Left lung (tissue), 4 donors: ENCODE measurements at regions not wholly inside any gene's neighbourhood (a gene's known extent, or its start where the extent isn't known, plus 50 kb on each side); places are given as distances from the start of the nearest gene placed in this dataset.
A peak's percentile ranks its signal among the peaks of the same experiment; 100 is the strongest.

ENCODE experiments used
- ATAC-seq: fragments of 200-7000 bp; cut with Tn5 transposase; one replicate; pipeline ENCODE4 v1.9.1; 2020; ENCODE audit warnings: moderate library complexity
- DNase-seq, 4 donors: peaks; one replicate each; pipeline ENCODE4 v3.0.0-alpha.2; 2013 to 2020
- H3K27ac ChIP-seq, 2 donors: fragments of 200-600 bp; sonication (generic) in 1 of 2; one replicate each; pipeline versions ENCODE4 v1.5.0 to v1.8.0; 2020 to 2021
- H3K27me3 ChIP-seq, 2 donors: fragments of 200-600 bp; sonication (generic) in 1 of 2; one replicate each; pipeline versions ENCODE4 v1.5.0 to v1.8.0; 2020 to 2021
- H3K36me3 ChIP-seq, 2 donors: fragments of 200-600 bp; sonication (generic) in 1 of 2; one replicate each; pipeline versions ENCODE4 v1.5.0 to v1.8.0; 2020 to 2021
- H3K4me1 ChIP-seq, 2 donors: fragments of 200-600 bp; one replicate each; pipeline ENCODE4 v1.8.0; 2021
- H3K4me3 ChIP-seq, 2 donors: fragments of 200-600 bp; sonication (generic) in 1 of 2; one replicate each; pipeline versions ENCODE4 v1.5.0 to v1.8.0; 2020 to 2021; ENCODE audit warnings: mild to moderate bottlenecking in 1 of 2
- H3K9me3 ChIP-seq, 2 donors: fragments of 200-600 bp; sonication (generic) in 1 of 2; one replicate each; pipeline versions ENCODE4 v1.5.0 to v1.8.0; 2020 to 2021
- intact Hi-C, 2 donors: fragments of 100-400 bp; cut with DNase I; formaldehyde crosslinking; loops; one replicate each; pipeline versions ENCODE4 v1.11.2 to v1.14.2; 2022
- TF ChIP-seq, protein P1 (sequence below), 2 donors: fragments of 200-600 bp; sonication (generic) in 1 of 2; IDR thresholded peaks; one replicate each; pipeline versions ENCODE4 v1.5.0 to v1.8.0; 2021; ENCODE audit warnings: antibody characterized with exemption in 2 of 2
- donor health status: DM: no; HTN: yes; CAD: no.
- donor health status: DM: no; HTN: no; CAD: no.

DNA sequence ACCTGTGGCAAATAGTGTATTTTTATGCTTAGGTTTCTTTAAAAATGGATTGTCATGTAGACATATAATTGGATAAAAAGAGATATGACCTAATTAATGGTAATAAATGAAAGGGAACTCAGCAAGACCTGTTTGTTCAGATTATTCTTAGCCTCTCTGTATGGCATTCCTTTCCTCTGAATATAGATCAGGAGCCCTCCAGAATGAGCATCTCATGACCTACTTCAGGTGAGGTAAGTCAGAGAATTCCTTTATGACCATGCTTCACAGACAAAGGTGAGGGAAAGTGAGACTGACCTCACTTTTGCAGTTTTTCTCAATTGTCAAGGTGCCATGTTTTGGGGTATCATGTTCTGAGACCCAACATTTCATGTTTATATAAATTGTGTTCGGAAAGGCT is 1744.3 kb upstream of the PIK3C3 start:
- H3K27ac ChIP-seq = no peak overlapping the region
- H3K9me3 ChIP-seq = no peaks in the 10 kb centered on the region
- H3K4me1 ChIP-seq = peaks cover 0 to 6% of the 10 kb centered on the region in 2 donors
- DNase-seq = no peak
- no peaks in the 10 kb centered on the region for H3K27me3 ChIP-seq
- H3K4me3 ChIP-seq = no peak overlapping the region
- ATAC-seq = no peak
- no peaks in the 10 kb centered on the region for H3K36me3 ChIP-seq
- TF ChIP-seq, protein P1, sequence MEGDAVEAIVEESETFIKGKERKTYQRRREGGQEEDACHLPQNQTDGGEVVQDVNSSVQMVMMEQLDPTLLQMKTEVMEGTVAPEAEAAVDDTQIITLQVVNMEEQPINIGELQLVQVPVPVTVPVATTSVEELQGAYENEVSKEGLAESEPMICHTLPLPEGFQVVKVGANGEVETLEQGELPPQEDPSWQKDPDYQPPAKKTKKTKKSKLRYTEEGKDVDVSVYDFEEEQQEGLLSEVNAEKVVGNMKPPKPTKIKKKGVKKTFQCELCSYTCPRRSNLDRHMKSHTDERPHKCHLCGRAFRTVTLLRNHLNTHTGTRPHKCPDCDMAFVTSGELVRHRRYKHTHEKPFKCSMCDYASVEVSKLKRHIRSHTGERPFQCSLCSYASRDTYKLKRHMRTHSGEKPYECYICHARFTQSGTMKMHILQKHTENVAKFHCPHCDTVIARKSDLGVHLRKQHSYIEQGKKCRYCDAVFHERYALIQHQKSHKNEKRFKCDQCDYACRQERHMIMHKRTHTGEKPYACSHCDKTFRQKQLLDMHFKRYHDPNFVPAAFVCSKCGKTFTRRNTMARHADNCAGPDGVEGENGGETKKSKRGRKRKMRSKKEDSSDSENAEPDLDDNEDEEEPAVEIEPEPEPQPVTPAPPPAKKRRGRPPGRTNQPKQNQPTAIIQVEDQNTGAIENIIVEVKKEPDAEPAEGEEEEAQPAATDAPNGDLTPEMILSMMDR (IDR thresholded peaks at IDR 0.05) = no peak
- intact Hi-C loops = no loop called here

DNA sequence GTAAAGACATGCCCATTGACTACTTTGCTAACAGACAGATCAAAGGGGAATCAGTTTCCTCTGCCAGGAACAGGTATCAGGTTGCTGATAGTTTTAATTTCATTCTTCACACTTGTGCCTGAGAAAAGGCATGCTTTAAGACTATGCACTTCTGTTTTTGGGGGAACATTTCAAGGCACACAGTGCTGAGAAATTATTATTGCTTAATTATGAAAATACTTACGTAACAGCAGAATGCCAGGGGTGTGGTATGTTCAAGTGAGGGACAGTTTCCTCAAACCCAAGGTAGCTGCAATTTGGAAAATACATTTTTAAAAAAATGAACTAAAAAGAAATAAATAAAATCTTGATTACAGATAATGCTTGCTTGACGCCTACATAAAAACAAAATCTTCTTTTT is 1746.1 kb upstream of the PIK3C3 start:
- Histone ChIP-seq H3K4me3 (no peak overlapping the region), H3K36me3 (no peaks in the 10 kb centered on the region), H3K9me3 (no peaks in the 10 kb centered on the region), H3K27me3 (no peaks in the 10 kb centered on the region), H3K4me1 (peaks cover 0 to 6% of the 10 kb centered on the region in 2 donors), H3K27ac (no peak overlapping the region)
- intact Hi-C loops = no loop called here
- no peak for DNase-seq
- TF ChIP-seq, protein P1 (IDR thresholded peaks at IDR 0.05) = no peak
- ATAC-seq = peak; percentile 61

DNA sequence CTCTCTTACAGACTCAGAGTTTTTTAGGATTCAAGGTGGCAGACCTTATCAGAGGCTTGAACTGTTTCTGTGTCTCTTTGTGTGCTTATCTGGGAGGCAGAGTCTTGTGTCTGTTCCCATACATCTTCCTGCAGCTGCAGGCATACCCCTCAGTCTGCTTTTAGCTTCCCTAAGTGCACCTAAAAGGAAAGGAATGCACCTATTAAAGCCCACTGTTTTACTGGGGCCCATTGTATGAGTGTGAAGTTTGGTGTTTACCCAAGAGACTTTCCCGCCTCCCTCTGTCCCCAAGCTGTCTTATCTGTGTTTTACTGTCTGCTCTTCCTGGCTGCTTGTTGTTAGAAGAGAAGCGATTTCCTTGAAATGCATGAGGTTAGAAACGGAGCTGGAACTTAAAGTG is 1757.3 kb upstream of the PIK3C3 start:
- H3K4me1 ChIP-seq = no peaks in the 10 kb centered on the region
- no peak overlapping the region for H3K27ac ChIP-seq
- TF ChIP-seq, protein P1 (IDR thresholded peaks at IDR 0.05) = no peak
- peaks cover 0 to 9% of the 10 kb centered on the region in 2 donors for H3K9me3 ChIP-seq
- DNase-seq (no peak), ATAC-seq (no peak)
- no peaks in the 10 kb centered on the region for H3K27me3 ChIP-seq
- intact Hi-C loops = no loop called here
- no peak overlapping the region for H3K4me3 ChIP-seq
- no peaks in the 10 kb centered on the region for H3K36me3 ChIP-seq

DNA sequence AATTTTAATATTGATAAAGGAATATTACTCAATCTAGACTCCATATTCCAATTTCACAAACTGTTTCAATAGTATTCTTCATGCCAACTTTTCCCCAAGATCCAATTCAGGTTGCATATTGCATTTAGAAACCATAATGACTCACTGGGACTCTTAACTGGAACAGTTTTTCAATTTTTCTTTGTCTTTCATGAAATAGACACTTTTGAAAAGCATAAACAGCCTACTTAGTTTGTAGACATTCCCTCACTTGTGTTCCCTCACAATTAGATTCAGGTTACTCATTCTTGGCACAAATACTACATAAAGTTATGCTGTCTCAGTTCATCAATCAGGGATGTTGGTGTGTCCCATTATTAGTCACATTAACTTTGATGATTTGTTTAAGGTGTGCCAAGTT is 1768.4 kb upstream of the PIK3C3 start:
- Histone ChIP-seq H3K36me3 (no peaks in the 10 kb centered on the region), H3K9me3 (peaks cover 0 to 11% of the 10 kb centered on the region in 2 donors), H3K27me3 (no peaks in the 10 kb centered on the region), H3K4me1 (no peaks in the 10 kb centered on the region), H3K4me3 (no peak overlapping the region), H3K27ac (no peak overlapping the region)
- intact Hi-C loops = no loop called here
- ATAC-seq (no peak), DNase-seq (no peak)
- TF ChIP-seq, protein P1 (IDR thresholded peaks at IDR 0.05) = no peak

DNA sequence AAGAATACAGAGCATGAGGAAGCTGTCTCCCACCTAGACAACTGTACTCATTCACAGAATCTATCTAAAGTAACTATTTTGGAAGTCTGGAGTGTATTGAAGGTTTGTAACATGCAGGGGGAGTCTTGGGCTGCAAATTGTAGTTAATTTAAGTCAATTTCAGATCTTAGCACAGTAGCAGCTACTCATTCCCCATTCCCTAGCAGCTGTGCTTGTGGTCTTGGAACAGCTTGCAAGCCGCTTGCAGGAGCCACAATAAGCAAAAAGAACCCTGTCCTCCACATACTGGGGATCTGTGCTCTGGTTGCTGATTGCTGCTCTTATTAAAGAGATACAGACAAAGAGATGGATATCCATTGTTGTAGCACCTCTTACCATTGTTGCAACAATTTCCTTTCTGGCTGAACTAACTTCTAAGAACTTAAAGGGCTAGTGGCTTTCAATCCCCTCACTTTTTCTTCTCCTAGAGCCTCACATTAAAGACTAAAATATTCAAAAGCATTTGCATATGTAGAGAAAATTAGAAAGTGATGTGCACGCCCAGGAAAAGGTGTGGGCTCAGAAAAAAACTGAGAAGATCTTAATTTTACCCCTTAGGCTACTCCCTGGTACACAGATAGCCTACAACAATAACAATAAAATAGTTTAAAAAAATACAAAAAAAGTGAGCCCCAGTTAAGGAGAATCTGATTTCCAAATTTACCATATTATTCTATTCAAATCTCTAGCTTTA is 1775.1 kb upstream of the PIK3C3 start:
- Histone ChIP-seq H3K4me1 (no peaks in the 10 kb centered on the region), H3K4me3 (no peak overlapping the region), H3K9me3 (peaks cover 0 to 11% of the 10 kb centered on the region in 2 donors), H3K36me3 (no peaks in the 10 kb centered on the region), H3K27ac (no peak overlapping the region), H3K27me3 (no peaks in the 10 kb centered on the region)
- intact Hi-C loops = no loop called here
- DNase-seq (no peak), ATAC-seq (no peak)
- TF ChIP-seq, protein P1 (IDR thresholded peaks at IDR 0.05) = no peak
